Endothelial cell (in vitro differentiated cells): ENCODE measurements at regions not wholly inside any gene's neighbourhood (a gene's known extent, or its start where the extent isn't known, plus 50 kb on each side); places are given as distances from the start of the nearest gene placed in this dataset.

Experiments
- DNase-seq: peaks from one replicate; pipeline ENCODE4 v3.0.0; 2021; ENCODE audit warnings: low spot score
- H3K27ac Mint-ChIP-seq: one replicate; pipeline ENCODE4 v1.8.0; 2021; ENCODE audit warnings: mixed read lengths, inconsistent platforms; ENCODE audit not compliant: unreplicated experiment
- H3K27me3 Mint-ChIP-seq: one replicate; pipeline ENCODE4 v1.8.0; 2021; ENCODE audit warnings: mild to moderate bottlenecking, moderate library complexity, mixed read lengths, inconsistent platforms; ENCODE audit not compliant: unreplicated experiment
- H3K36me3 Mint-ChIP-seq: one replicate; pipeline ENCODE4 v1.8.0; 2021; ENCODE audit warnings: mild to moderate bottlenecking, low read depth, mixed read lengths, inconsistent platforms; ENCODE audit not compliant: unreplicated experiment
- H3K4me1 Mint-ChIP-seq: one replicate; pipeline ENCODE4 v1.8.0; 2021; ENCODE audit warnings: mild to moderate bottlenecking, mixed read lengths, inconsistent platforms; ENCODE audit not compliant: unreplicated experiment
- H3K4me3 Mint-ChIP-seq: one replicate; pipeline ENCODE4 v1.8.0; 2021; ENCODE audit warnings: mild to moderate bottlenecking, mixed read lengths, inconsistent platforms; ENCODE audit not compliant: unreplicated experiment
- H3K9me3 Mint-ChIP-seq: one replicate; pipeline ENCODE4 v1.8.0; 2021; ENCODE audit warnings: mixed read lengths, inconsistent platforms; ENCODE audit not compliant: unreplicated experiment
- CTCF ChIP-seq: fragments of 200-600 bp; sonication (generic); IDR thresholded peaks from one replicate; pipeline ENCODE4 v1.5.0; 2021; ENCODE audit warnings: antibody characterized with exemption; ENCODE audit not compliant: unreplicated experiment

DNA sequence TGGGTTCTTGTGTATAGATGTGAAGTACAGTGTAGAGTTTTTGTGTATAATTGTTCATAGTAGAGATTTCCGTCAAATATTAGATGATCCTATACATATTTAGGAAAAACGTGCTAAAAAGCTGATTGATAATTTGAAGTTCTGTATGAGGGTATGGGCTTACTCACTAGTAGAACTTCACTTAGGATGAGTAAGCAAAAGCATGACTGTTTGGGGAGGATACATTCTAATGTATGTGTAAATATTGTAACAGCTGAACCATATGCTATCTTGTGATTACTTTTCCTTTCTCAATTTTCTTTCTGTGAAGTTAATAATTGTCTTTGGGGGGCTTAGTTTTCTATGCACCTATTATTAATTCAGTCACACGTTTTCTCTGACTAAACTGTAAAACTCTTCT, 53.2 kb upstream of the PDK4 start:
- Mint-ChIP-seq H3K4me3 (no peak overlapping the region), H3K9me3 (no peaks in the 10 kb centered on the region), H3K27me3 (no peaks in the 10 kb centered on the region), H3K27ac (no peak overlapping the region), H3K36me3 (no peaks in the 10 kb centered on the region), H3K4me1 (no peaks in the 10 kb centered on the region)
- DNase-seq = no peak
- TF ChIP-seq CTCF = no peak

GRCh38 chr7:95646350-95646749, 50.0 kb upstream of the PDK4 start:
- H3K4me3 Mint-ChIP-seq = no peak overlapping the region
- H3K27ac Mint-ChIP-seq = no peak overlapping the region
- DNase-seq = no peak
- no peak for TF ChIP-seq CTCF
- H3K27me3 Mint-ChIP-seq = no peaks in the 10 kb centered on the region
- no peaks in the 10 kb centered on the region for H3K4me1 Mint-ChIP-seq
- no peaks in the 10 kb centered on the region for H3K9me3 Mint-ChIP-seq
- no peaks in the 10 kb centered on the region for H3K36me3 Mint-ChIP-seq
